ENCODE measurements at regions not wholly inside any gene's neighbourhood (a gene's known extent, or its start where the extent isn't known, plus 50 kb on each side); places are given as distances from the start of the nearest gene placed in this dataset.

- no peak for TF ChIP-seq CTCF (IDR thresholded peaks at IDR 0.05; ENCODE audit: insufficient read depth, low read length, poor library complexity, severe bottlenecking)
- TF ChIP-seq EZH2phosphoT487 (conservative IDR thresholded peaks at IDR 0.05; ENCODE audit: low read length): no peak
Measured at GRCh38 chr2:128786741-128787478, 468.2 kb upstream of the HS6ST1 start.
